ENCODE measurements at regions not wholly inside any gene's neighbourhood (a gene's known extent, or its start where the extent isn't known, plus 50 kb on each side); places are given as distances from the start of the nearest gene placed in this dataset.

- DNase-seq = no peak
These were observed 170.6 kb upstream of the SERPINE2 start for GRCh38 chr2:224209555-224210285.

GRCh38 chr2:224208443-224208842 is 169.4 kb upstream of the SERPINE2 start:
- no peak for DNase-seq

DNA sequence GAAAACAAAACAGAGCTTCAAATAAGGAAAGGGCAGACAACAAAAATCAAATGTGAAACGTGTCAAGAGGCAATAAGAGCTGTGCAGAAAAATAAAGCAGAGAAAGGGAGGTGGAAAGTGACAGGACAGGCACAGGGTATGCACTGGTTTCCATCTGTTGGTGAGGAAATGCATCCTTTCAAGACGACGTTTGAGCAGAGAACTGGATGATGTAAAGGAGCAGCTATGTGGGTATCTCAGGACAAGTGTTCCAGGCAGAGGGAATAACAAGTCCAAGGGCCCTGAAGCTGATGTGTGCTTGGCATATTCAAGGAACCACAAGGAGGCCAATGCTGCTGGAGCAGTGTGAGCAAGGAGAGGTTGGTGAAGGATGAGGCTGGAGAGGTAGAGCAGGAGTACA is 168.9 kb upstream of the SERPINE2 start:
- no peak for DNase-seq

DNA sequence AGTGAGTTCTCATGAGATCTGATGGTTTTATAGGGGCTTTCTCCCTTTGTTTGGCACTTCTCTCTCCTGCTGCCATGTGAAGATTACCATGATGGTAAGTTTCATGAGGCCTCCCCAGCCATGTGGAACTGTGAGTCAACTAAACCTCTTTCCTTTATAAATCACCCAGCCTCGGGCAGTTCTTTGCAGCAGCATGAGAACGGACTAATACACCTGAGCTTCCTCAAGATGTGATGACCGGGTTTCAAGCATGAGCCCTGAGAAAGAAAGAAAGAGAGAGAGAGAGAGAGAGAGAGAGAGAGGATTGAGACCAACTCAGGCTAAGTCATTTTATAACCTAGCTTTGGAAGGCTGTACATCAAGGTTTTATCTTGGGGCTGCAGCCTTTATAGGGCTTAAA is 167.7 kb upstream of the SERPINE2 start:
- DNase-seq = no peak

DNA sequence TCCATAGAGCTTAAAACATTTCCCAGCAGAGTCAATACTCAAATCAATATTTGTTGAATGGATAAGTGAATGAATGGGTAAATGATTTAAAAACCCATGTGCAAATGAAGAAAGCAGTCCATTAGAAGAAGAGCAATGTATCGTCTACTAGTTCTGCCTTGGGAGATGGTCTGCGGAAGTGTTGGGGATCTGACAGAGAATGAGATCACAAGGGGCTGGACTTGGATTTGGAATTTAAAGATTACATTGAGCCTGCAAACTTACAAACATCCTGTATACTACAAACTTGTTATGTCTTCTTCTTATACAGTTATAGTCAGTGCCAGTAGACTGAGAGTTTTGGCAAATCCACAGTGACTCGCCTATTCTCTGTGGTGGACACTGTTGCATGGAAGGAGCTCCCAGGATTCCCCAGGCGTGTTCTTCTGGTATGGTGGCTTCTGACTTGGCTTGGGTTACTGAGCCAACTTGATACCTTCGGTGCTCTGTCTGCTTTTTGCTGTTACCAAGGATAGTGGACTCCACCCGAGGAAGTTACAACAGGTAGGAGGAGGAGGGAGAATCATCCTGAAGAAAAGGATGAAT is 163.3 kb upstream of the SERPINE2 start:
- no peak for DNase-seq

DNA sequence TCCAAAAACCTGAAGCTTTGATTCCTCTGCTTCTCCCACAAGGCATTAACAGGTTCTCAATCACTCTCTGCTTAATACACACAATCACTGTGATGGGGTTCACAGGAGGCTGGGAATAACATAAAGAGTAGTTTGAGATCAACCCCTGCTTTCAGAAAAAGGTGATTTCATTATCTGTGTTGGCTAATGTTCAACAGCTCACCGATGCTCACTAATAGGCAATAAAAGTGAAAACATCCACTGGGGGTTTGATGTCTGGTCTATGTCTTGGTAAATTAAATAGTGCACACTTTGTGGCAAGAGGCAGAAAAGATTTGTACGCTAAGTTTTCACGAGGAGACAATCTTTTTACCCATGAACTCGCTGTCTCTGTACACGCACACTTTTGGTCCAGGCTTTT is 159.3 kb upstream of the SERPINE2 start:
- DNase-seq = no peak

GRCh38 chr2:224196810-224197209 is 157.7 kb upstream of the SERPINE2 start:
- DNase-seq = no peak

DNA sequence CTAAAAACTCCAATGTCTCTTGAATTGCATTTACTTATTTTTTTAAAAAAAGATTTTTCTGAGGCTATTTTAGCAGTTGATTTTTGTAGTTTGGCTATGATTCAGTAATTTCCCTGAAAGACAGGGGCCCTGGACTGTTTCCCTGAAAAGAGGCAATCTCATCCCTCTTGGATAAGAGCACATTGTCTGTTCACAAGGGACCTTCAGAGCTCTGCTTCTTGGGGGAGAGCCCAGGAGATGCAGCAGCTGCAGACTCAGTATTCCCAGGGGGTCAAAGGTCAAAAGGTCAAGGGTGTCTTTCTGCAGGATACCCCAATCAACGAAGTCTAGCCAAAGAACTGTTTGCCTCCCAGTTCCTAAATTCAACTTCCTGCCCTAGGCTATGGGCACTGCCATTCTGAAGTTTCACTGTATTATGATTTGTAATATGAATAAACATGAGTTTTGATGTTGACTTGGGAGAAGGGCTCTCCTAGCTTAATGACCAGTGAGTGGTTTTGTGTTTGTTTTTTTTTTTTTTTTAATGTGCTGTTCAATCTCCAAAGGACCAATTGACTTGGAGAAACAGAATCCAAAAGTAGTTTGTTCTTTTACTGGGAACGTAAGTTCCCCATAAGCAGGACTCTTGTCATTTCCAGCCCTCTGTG is 157.0 kb upstream of the SERPINE2 start:
- no peak for DNase-seq

DNA sequence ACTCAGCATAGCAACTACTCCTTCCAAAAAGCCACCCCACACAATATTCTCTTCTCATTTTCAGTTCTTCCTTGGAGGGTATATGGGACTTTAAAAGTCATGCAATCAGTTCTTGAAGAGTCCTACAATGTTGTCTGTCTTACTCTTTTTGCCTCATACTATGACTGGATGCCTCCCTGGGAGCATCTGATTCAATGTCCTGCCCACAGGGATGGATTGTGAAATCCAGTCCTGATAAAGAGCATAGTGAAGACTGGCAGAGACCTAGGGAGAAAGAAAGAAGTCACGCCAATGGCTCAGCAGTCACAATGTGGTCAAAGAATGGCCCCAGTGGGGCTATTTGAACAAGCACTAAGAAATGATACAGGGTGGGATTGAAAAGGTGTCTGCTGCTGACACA is 155.1 kb upstream of the SERPINE2 start:
- DNase-seq = no peak

DNA sequence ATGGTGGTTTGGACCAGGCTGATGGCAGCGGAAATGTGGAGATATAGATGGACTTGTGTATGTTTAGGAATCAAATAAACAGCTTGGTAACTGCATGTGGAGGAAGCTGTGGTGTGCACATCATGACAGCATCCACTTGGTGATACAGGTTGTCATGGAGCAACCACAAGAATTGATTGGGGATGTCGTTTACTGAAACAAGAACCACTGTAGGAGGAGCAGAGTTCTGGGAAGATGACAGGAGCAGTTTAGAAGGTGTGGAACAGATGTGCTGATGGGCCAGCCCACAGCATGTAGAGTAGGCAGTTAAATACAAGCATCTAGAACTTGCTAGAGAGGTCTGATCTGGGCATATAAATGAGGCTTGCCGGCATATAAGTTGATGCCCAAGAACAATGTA is 152.4 kb upstream of the SERPINE2 start:
- no peak for DNase-seq

DNA sequence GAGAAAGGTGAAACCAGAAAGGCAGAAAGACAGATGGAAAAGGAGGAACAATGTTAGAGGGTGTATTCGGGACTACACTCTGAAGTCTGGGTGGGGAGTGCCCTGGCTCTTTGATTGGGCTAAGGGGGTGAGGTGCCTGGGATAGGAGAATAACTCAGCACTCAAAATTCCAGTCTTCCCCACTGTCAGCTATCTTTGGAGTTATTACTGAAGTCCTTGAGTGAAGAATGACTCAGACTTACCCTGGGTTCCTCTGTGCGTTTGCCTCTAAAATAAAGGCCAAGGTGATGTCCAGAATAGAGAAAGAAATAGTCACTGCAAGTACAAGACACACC is 151.8 kb upstream of the SERPINE2 start:
- DNase-seq = no peak

DNA sequence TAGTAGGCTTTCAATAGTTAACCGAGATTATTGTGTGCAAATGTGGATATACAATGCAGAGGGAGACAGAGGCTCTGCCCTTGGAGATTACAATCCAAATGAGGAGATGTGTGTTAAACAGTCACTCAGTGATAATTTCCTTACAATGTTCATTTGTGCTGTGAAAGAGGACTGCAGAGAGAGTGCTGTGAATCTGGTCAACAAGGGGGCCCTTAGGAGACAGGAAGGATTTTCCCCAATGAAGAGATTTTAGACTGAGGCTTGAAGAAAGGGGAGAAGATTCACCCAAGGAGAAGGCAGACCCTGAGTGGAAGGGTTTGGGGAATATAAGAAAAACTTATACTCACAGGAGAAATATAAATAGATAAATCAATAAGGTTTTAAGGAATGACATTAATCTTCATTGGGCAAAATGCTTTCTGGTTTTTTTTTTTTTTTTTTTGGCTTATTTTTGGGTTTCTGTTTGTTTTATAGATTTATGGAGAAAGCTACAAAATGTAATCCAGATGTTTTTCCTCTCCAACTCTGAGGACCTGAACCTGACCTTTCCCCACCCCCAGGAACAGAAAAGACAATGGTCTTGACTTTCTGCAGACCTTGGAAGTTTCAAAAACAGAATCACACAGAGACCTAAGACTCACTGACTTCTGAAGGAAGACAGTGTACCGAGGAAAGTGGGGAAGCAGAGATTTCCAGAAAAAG is 151.3 kb upstream of the SERPINE2 start:
- DNase-seq = no peak

GRCh38 chr2:224187220-224187619 is 148.1 kb upstream of the SERPINE2 start:
- no peak for DNase-seq

DNA sequence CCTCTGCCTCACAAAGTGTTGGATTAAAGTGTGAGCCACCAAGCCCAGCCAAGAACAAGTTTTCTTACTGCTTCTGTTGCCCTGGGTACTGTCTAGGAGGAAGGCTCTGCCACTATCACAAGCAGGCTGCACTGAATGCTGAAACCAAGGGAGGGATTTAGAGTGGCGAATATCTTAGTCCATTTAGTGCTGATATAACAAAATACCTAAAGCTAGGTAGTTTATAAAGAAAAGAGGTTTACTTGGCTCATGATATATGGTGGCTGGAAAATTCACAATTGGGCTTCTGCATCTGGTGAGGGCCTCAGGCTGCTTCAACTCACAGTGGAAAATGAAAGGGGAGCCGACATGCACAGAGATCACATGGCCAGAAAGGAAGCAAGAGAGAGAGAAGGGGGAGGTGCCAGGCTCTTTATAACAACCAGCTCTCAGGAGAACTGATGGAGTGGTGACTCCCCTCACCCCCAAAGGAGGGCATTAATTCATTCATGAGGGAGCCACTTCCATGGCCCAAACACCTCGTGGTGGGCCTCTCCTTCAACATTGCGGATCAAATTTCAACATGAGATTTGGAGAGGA is 146.0 kb upstream of the SERPINE2 start:
- no peak for DNase-seq

DNA sequence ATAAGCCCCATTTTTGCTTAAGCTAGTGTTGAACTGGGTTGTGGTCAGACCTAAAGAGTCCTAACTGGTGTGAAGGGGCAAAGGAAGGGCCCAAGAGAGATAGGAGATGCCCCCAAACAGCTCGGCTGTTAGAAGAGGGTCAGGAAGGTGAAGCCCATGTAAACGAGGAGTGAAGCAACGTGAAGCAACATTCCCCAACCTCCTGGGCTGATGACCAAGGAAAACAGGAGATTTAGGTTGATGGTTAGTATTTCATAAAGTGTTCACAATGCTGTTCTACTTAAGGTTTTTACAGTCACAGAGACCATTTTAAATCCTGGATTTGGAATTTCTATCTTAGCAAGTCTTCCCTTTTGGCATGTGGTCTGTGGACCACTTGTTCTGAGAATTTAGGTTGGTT is 144.0 kb upstream of the SERPINE2 start:
- DNase-seq = no peak

DNA sequence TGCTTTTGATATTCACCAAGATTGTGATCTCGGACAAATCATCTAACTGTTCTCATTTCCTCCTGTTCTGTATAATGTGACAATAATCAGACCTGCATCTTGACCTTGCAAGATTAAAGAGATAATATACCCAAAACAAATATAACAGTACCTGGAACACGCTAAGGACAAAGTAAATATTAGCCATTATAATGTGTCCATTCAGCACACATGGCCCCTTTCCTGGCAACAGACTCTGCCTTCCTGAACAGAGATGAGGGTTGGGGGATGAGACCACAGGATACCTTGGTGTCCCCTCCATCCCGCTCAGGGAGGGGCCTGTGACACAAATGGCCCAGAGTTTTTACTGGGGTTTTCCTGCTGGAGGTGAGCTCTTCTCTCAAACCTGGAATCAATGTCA is 143.4 kb upstream of the SERPINE2 start:
- no peak for DNase-seq

DNA sequence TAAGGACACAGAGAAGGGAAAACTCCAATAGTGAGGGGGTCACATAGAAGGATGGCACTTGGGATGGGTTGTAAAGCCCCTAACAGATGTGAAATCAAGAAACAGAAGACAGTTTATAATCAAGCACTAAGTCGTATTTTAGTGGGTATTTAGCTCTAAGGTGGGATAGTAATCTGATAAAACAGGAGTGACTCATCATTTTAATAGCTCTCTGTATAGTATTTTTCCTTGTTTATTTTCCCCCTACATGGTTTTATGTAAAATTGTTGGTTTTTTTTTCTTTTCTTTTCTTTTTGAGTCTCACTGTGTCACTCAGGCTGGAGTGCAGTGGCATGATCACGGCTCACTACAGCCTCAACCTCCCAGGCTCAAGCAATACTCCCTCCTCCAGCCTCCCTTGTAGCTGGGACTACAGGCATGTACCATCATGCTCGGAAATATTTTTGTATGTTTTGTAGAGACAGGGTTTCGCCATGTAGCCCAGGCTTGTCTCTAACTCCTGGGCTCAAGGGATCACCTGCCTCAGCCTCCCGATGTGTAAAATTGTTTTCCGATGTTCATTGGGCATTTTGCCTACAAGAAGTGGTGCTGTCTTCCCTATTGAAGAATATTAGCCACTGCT is 142.6 kb upstream of the SERPINE2 start:
- DNase-seq = no peak

GRCh38 chr2:224180810-224181209 is 141.7 kb upstream of the SERPINE2 start:
- DNase-seq = no peak

GRCh38 chr2:224178056-224178455 is 139.0 kb upstream of the SERPINE2 start:
- DNase-seq = peak in 1 of 2 experiments; percentile 22

DNA sequence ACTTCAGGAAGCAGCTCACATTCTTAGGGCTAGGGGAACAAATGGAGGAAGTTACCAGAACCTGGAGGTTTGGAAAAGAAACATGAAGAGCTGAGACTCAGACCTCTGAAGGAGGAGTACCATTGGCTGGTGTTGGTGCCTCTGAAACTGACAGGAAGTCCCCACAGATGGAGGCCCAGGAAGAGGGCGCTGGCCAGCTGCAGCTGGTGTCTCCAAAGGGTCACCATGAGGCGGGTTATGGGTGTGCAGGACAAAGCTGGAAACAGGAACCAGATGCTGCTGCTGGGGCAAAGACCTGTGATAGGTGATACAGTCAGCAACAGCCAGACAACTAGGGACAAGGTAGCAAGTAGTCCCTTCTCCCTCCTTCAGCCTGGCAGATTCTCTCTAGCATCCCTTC is 136.5 kb upstream of the SERPINE2 start:
- DNase-seq = no peak

GRCh38 chr2:224174990-224175389 is 135.9 kb upstream of the SERPINE2 start:
- peak in 1 of 2 experiments; percentile 37 for DNase-seq

DNA sequence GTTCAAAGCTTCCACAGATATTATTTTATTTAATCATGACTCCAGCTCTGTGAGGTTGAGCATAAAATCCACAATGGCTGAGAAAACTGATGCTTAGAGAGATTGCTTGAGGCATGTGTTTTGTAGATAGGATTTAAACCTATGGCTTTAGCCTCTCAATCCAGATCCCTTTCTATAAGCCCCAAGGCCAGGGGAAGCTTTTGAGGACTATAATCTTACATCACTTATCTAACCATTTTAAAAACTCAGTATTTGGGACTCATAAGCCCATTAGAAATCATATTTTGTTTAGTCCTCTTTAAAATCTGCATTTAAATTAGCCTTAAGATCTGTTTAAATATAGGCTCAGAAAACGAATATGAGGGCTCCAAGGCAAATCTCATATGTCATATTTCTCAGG is 135.4 kb upstream of the SERPINE2 start:
- DNase-seq = no peak

- DNase-seq = no peak
These were observed 134.8 kb upstream of the SERPINE2 start for GRCh38 chr2:224173933-224174332.
